ENCODE measurements at regions not wholly inside any gene's neighbourhood (a gene's known extent, or its start where the extent isn't known, plus 50 kb on each side); places are given as distances from the start of the nearest gene placed in this dataset.

GRCh38 chr5:173480896-173481295 lies 135.6 kb downstream of the BOD1 start:
- no peak for TF ChIP-seq CTCF (conservative IDR thresholded peaks at IDR 0.05)
- TF ChIP-seq ZFX (IDR thresholded peaks at IDR 0.05), result no peak

Measured in C4-2B (cell line).